Thoracic aorta (tissue), 2 donors: ENCODE measurements at regions not wholly inside any gene's neighbourhood (a gene's known extent, or its start where the extent isn't known, plus 50 kb on each side); places are given as distances from the start of the nearest gene placed in this dataset.
A peak's percentile ranks its signal among the peaks of the same experiment; 100 is the strongest.
"Not testable (repeated sequence)": the region's sequence is repeated elsewhere in the genome, so short reads cannot be mapped to it uniquely, and the experiment has no call there.

Experiments
- ATAC-seq: fragments of 150-250 bp; one replicate; pipeline ENCODE4 v1.8.0; 2017; ENCODE audit warnings: low read depth; ENCODE audit not compliant: insufficient number of reproducible peaks, low FRiP score
- DNase-seq: peaks from one replicate; pipeline ENCODE4 v3.0.0-alpha.2; 2020; ENCODE audit warnings: low spot score
- H3K27ac ChIP-seq, 2 donors: fragments of 200-600 bp; sonication (generic); 1 replicate in 1 of 2; 2 replicates in 1 of 2; pipeline ENCODE4 v1.5.1; 2016; ENCODE audit warnings: mild to moderate bottlenecking in 2 of 2, moderate library complexity in 2 of 2
- H3K27me3 ChIP-seq: fragments of 200-600 bp; sonication (generic); replicated peaks from 2 replicates; pipeline ENCODE4 v1.6.0; 2016; ENCODE audit warnings: mild to moderate bottlenecking; ENCODE audit not compliant: insufficient read depth
- H3K36me3 ChIP-seq: fragments of 200-600 bp; sonication (generic); one replicate; pipeline ENCODE4 v1.5.1; 2016
- H3K4me1 ChIP-seq, 2 donors: fragments of 200-600 bp; sonication (generic); 1 replicate in 1 of 2; 2 replicates in 1 of 2; pipeline versions ENCODE4 v1.5.1 to v1.6.0; 2016; ENCODE audit warnings: low read depth in 2 of 2, mild to moderate bottlenecking in 1 of 2; ENCODE audit not compliant: control insufficient read depth in 1 of 2
- H3K4me3 ChIP-seq: fragments of 200-600 bp; sonication (generic); 2 replicates; pipeline ENCODE4 v1.5.1; 2016; ENCODE audit warnings: mild to moderate bottlenecking
- H3K9me3 ChIP-seq: fragments of 200-600 bp; sonication (generic); 2 replicates; pipeline ENCODE4 v1.5.1; 2016
- TF ChIP-seq, protein P1 (sequence below): fragments of 200-600 bp; sonication (generic); IDR thresholded peaks from one replicate; pipeline ENCODE4 v1.5.1; 2019; ENCODE audit warnings: antibody characterized with exemption

DNA sequence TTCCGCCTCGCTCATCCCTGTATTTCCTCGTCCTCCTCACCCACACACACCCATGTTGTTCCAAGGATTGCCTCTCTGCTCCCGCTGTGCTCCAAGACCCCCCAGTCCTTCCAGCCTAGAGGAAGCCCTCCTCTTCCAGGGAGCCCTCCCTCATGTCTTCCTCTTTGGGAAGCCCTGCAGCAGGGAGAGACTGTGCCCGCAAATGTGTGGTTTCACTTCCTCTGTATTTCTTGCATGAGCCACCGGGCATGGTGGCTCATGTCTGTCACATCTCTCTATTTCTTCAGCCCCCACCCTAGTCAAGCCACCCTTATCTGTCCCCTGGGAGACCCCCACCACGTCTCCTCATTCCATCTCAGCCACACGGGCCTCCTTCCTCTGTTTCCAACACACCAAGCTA, 57.5 kb upstream of the PAX7 start:
- H3K36me3 ChIP-seq, result no peaks in the 10 kb centered on the region
- TF ChIP-seq, protein P1, sequence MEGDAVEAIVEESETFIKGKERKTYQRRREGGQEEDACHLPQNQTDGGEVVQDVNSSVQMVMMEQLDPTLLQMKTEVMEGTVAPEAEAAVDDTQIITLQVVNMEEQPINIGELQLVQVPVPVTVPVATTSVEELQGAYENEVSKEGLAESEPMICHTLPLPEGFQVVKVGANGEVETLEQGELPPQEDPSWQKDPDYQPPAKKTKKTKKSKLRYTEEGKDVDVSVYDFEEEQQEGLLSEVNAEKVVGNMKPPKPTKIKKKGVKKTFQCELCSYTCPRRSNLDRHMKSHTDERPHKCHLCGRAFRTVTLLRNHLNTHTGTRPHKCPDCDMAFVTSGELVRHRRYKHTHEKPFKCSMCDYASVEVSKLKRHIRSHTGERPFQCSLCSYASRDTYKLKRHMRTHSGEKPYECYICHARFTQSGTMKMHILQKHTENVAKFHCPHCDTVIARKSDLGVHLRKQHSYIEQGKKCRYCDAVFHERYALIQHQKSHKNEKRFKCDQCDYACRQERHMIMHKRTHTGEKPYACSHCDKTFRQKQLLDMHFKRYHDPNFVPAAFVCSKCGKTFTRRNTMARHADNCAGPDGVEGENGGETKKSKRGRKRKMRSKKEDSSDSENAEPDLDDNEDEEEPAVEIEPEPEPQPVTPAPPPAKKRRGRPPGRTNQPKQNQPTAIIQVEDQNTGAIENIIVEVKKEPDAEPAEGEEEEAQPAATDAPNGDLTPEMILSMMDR, result no peak
- no peak for ATAC-seq
- H3K9me3 ChIP-seq, result peaks cover under 1% of the 10 kb centered on the region
- no peaks in the 10 kb centered on the region for H3K27me3 ChIP-seq
- no peak overlapping the region for H3K27ac ChIP-seq
- H3K4me3 ChIP-seq, result no peak overlapping the region
- no peak for DNase-seq
- no peaks in the 10 kb centered on the region for H3K4me1 ChIP-seq

DNA sequence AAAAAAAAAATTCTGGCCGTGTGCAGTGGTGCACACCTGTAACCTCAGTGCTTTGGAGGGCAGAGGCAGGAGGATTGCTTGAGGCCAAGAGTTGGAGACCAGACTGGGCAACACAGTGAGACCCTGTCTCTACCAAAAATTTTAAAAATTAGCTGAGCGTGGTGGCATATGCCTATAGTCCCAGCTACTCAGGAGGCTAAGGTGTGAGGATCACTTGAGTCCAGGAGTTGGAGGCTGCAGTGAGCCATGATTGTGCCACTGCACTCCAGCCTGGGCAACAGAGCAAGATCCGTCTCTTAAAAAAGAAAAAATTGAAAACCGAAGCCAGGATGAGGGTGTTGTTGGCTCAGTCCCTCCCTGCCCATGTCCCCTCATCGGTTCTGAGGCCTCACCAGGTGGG, 55.9 kb upstream of the PAX7 start:
- DNase-seq, result no peak
- Histone ChIP-seq H3K4me3 (no peak overlapping the region), H3K27me3 (no peaks in the 10 kb centered on the region), H3K4me1 (no peaks in the 10 kb centered on the region), H3K36me3 (no peaks in the 10 kb centered on the region), H3K27ac (no peak overlapping the region), H3K9me3 (no peaks in the 10 kb centered on the region)
- no peak for ATAC-seq
- TF ChIP-seq, protein P1, result no peak

DNA sequence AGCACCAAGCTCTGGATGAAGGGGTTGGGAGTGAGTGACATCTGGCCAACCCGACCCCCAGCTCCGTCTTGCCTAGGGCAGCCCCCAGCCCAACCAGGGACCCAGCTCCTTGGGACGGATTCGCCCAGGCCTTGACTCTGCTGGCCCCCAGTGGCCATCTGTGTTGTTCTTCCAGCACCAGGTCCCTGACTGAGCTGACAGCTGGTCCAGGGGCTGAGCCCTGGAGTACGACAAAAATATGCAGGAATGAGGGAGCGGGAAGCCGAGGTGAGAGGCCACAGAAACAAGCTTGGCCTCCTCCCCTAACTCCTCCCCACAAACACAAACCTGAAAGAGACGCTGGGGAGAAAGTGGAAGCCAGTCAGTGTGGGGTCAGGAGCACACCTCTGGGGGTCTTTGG, 55.0 kb upstream of the PAX7 start:
- H3K9me3 ChIP-seq, result no peaks in the 10 kb centered on the region
- ATAC-seq (no peak), DNase-seq (no peak)
- no peaks in the 10 kb centered on the region for H3K4me1 ChIP-seq
- H3K27me3 ChIP-seq, result no peaks in the 10 kb centered on the region
- H3K36me3 ChIP-seq, result no peaks in the 10 kb centered on the region
- TF ChIP-seq, protein P1, result peak; percentile 49
- no peak overlapping the region for H3K27ac ChIP-seq
- H3K4me3 ChIP-seq, result no peak overlapping the region

DNA sequence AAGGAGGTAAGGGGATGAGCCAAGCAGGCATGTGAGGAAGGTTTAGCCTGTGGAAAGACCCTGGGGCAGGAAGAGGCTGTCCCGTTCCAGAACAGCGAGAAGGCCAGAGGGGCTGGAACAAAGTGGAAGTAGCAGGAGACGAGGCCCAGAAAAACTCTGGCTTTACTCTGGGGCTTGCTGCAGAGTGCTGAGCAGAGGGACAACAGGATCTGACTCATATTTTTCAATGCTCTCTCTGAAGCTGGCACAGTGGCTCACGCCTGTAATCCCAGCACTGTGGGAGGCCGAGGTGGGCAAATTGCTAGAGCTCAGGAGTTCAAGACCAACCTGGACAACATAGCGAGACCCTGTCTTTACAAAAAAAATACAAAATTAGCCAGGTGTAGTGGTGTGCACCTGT, 52.4 kb upstream of the PAX7 start:
- H3K4me1 ChIP-seq, result peaks cover 1 to 9% of the 10 kb centered on the region in 2 donors
- H3K36me3 ChIP-seq, result no peaks in the 10 kb centered on the region
- TF ChIP-seq, protein P1, result no peak
- no peaks in the 10 kb centered on the region for H3K27me3 ChIP-seq
- DNase-seq (no peak), ATAC-seq (no peak)
- no peaks in the 10 kb centered on the region for H3K9me3 ChIP-seq
- no peak overlapping the region for H3K4me3 ChIP-seq
- H3K27ac ChIP-seq, result no peak overlapping the region

DNA sequence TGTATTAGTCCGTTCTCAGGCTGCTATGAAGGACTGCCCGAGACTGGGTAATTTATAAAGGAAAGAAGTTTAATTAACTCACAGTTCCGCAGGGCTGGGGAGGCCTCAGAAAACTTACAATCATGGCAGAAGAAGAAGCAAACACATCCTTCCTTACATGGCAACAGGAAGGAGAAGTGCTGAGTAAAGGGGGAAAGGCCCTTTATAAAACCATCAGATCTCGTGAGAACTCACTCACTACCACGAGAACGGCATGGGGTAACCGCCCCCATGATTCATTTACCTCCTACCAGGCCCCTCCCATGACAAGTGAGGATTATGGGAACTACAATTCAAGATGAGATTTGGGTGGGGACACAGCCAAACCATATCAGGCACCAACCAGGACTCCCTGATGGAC, 51.4 kb upstream of the PAX7 start:
- not testable (repeated sequence) for H3K36me3 ChIP-seq, H3K27me3 ChIP-seq, DNase-seq, H3K9me3 ChIP-seq, H3K27ac ChIP-seq, H3K4me3 ChIP-seq, ATAC-seq
- H3K4me1 ChIP-seq, result peaks cover 4 to 19% of the 10 kb centered on the region in 2 donors

DNA sequence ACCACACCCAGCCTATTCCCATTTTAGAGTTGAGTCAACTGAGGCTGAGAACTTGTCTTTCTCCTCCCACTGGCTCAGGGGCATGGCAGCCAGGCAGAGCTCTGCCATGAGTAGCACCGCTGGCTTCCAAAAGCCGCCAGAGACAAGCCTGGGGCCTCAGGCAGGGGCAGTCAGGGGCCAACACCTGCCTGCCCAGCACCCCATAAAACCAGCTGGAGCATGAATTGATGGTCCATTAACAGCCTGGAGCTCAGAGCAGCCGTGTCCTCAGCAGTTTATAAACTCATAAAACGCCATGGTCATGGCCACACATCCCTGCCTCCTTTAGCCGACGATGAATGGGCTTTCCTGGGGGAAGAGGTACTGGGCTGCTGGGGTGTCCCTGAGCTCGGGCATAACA, 50.6 kb upstream of the PAX7 start:
- Histone ChIP-seq H3K27ac (no peak overlapping the region), H3K9me3 (no peaks in the 10 kb centered on the region), H3K27me3 (no peaks in the 10 kb centered on the region), H3K4me3 (no peak overlapping the region), H3K4me1 (peaks cover 4 to 25% of the 10 kb centered on the region in 2 donors), H3K36me3 (no peaks in the 10 kb centered on the region)
- ATAC-seq, result no peak
- DNase-seq, result no peak
- TF ChIP-seq, protein P1, result no peak
